22Rv1 (cell line): ENCODE measurements at regions not wholly inside any gene's neighbourhood (a gene's known extent, or its start where the extent isn't known, plus 50 kb on each side); places are given as distances from the start of the nearest gene placed in this dataset.

Source experiments
- H3K27ac ChIP-seq: fragments of 450-650 bp; 2 replicates; pipeline ENCODE4 v1.5.1; 2017
- CTCF ChIP-seq: fragments of 450-650 bp; IDR thresholded peaks from 2 replicates; pipeline ENCODE4 v1.5.1; 2017; ENCODE audit warnings: mild to moderate bottlenecking
- ZFX ChIP-seq: fragments of 450-650 bp; IDR thresholded peaks from 2 replicates; pipeline ENCODE4 v1.6.1; 2017; ENCODE audit warnings: antibody characterized with exemption, borderline replicate concordance

- TF ChIP-seq CTCF (no peak), ZFX (no peak)
- H3K27ac ChIP-seq: peak overlapping the region; percentile 43
Measured at GRCh38 chr5:148909040-148909439, 82.6 kb downstream of the ADRB2 start.

GRCh38 chr5:148909766-148910165 is 83.4 kb downstream of the ADRB2 start:
- peak overlapping the region; percentile 43; the same call in 1 of the 2 replicates for H3K27ac ChIP-seq
- TF ChIP-seq CTCF: no peak
- TF ChIP-seq ZFX: no peak

- TF ChIP-seq ZFX (no peak), CTCF (no peak)
- no peak overlapping the region for H3K27ac ChIP-seq
Measured at GRCh38 chr5:148910216-148910615, 83.8 kb downstream of the ADRB2 start.

- no peak overlapping the region for H3K27ac ChIP-seq
- no peak for TF ChIP-seq CTCF
- TF ChIP-seq ZFX: no peak
Measured at GRCh38 chr5:148910686-148911361, 84.4 kb downstream of the ADRB2 start.

- H3K27ac ChIP-seq: no peak overlapping the region
- TF ChIP-seq ZFX (no peak), CTCF (no peak)
Measured at GRCh38 chr5:148911386-148911785, 85.0 kb downstream of the ADRB2 start.

- no peak for TF ChIP-seq CTCF
- H3K27ac ChIP-seq: no peak overlapping the region
Measured at GRCh38 chr5:148912146-148912545, 85.7 kb downstream of the ADRB2 start.

GRCh38 chr5:148912714-148913398 is 86.4 kb downstream of the ADRB2 start:
- TF ChIP-seq CTCF (peak; percentile 54), ZFX (no peak)
- no peak overlapping the region for H3K27ac ChIP-seq
